SK-N-SH treated with all-trans-retinoic acid at 6 μM for 48 hours (cell line): ENCODE measurements at regions not wholly inside any gene's neighbourhood (a gene's known extent, or its start where the extent isn't known, plus 50 kb on each side); places are given as distances from the start of the nearest gene placed in this dataset.

Experiments
- ARNTL ChIP-seq: fragments of 450-650 bp; formaldehyde crosslinking; IDR thresholded peaks from 2 replicates; pipeline ENCODE4 v1.5.0; 2020; ENCODE audit warnings: low read depth, mild to moderate bottlenecking, moderate library complexity, borderline replicate concordance
- PATZ1 ChIP-seq: fragments of 250-450 bp; sonication (Bioruptor Pico); IDR thresholded peaks from 2 replicates; pipeline ENCODE4 v1.8.0; 2020; ENCODE audit warnings: mild to moderate bottlenecking, moderate library complexity, borderline replicate concordance
- RARB ChIP-seq: fragments of 250-450 bp; sonication (Bioruptor Pico); IDR thresholded peaks from 2 replicates; pipeline ENCODE4 v1.8.0; 2021; ENCODE audit warnings: mild to moderate bottlenecking, moderate library complexity

GRCh38 chrX:39619182-39620009 lies 478.4 kb downstream of the BCOR start:
- TF ChIP-seq RARB (CRISPR knock-in tag) (no peak), PATZ1 (no peak), ARNTL (CRISPR knock-in tag) (no peak)
